ENCODE measurements at regions not wholly inside any gene's neighbourhood (a gene's known extent, or its start where the extent isn't known, plus 50 kb on each side); places are given as distances from the start of the nearest gene placed in this dataset.

DNA sequence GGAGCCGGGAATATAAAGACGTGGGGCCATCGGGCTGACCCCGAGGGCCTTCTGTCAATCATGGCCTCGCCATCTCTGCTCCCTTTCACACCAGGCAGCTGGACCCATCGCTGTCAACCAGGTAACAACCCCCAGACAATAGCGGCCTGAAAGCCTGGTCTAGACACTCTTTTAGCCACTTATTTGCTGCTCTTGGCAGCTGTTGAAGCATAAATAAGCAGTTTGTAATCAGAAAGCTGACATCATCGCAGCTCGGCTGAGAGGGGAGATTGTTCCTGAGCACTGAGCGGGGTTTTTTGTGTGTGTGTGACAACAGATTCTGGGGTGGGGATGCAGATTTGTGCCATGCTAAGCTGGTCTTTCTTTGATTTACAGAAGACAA is 423.6 kb upstream of the POU3F3 start:
- TF ChIP-seq CTCF (IDR thresholded peaks at IDR 0.05): no peak
- no peak for TF ChIP-seq POLR2A (IDR thresholded peaks at IDR 0.05)
- TF ChIP-seq POLR2AphosphoS5 (IDR thresholded peaks at IDR 0.05; ENCODE audit: insufficient read depth in 1 of 2, low read depth in 1 of 2): no peak
